ENCODE measurements at regions not wholly inside any gene's neighbourhood (a gene's known extent, or its start where the extent isn't known, plus 50 kb on each side); places are given as distances from the start of the nearest gene placed in this dataset.

- TF ChIP-seq CTCF (IDR thresholded peaks at IDR 0.05) = no peak
These were observed 226.4 kb upstream of the POGK start for GRCh38 chr1:166612886-166613285.

GRCh38 chr1:166616206-166616605 is 223.1 kb upstream of the POGK start:
- no peak for TF ChIP-seq CTCF (IDR thresholded peaks at IDR 0.05)

- TF ChIP-seq CTCF (IDR thresholded peaks at IDR 0.05) = no peak
These were observed 212.6 kb upstream of the POGK start for GRCh38 chr1:166626711-166627110.

- no peak for TF ChIP-seq CTCF (IDR thresholded peaks at IDR 0.05)
These were observed 211.7 kb upstream of the POGK start for GRCh38 chr1:166627558-166627957.

GRCh38 chr1:166628259-166628658 is 211.0 kb upstream of the POGK start:
- TF ChIP-seq CTCF (IDR thresholded peaks at IDR 0.05) = no peak

GRCh38 chr1:166629946-166630345 is 209.3 kb upstream of the POGK start:
- no peak for TF ChIP-seq CTCF (IDR thresholded peaks at IDR 0.05)

GRCh38 chr1:166630369-166630768 is 208.9 kb upstream of the POGK start:
- TF ChIP-seq CTCF (IDR thresholded peaks at IDR 0.05) = no peak

- TF ChIP-seq CTCF (IDR thresholded peaks at IDR 0.05) = no peak
These were observed 201.1 kb upstream of the POGK start for GRCh38 chr1:166638137-166638536.

Measured in LNCAP (cell line).